ENCODE measurements at regions not wholly inside any gene's neighbourhood (a gene's known extent, or its start where the extent isn't known, plus 50 kb on each side); places are given as distances from the start of the nearest gene placed in this dataset.

GRCh38 chr12:82008251-82008650 lies 249.1 kb upstream of the PPFIA2 start:
- CTCF ChIA-PET: interaction anchor here (1.1 kb wide), 1 partner anchor 8 kb away, joined by 3 read pairs; no protein-coding TSS in a partner anchor
- no peak for DNase-seq (ENCODE audit: extremely low spot score)
- POLR2A ChIA-PET: no interaction called here
- no peak for TF ChIP-seq CTCF (IDR thresholded peaks at IDR 0.05; ENCODE audit: control extremely low read depth, extremely low read depth, low read depth, missing control alignments)

- no peak for DNase-seq (ENCODE audit: extremely low spot score)
- TF ChIP-seq CTCF (IDR thresholded peaks at IDR 0.05; ENCODE audit: control extremely low read depth, extremely low read depth, low read depth, missing control alignments): no peak
- POLR2A ChIA-PET: no interaction called here
- CTCF ChIA-PET: no interaction called here
Observed at GRCh38 chr12:81998761-81999378, 239.7 kb upstream of the PPFIA2 start.

- CTCF ChIA-PET: no interaction called here
- POLR2A ChIA-PET: no interaction called here
- TF ChIP-seq CTCF (IDR thresholded peaks at IDR 0.05; ENCODE audit: control extremely low read depth, extremely low read depth, low read depth, missing control alignments): no peak
- DNase-seq (ENCODE audit: extremely low spot score): no peak
Observed at GRCh38 chr12:81992461-81992860, 233.3 kb upstream of the PPFIA2 start.

- TF ChIP-seq CTCF (IDR thresholded peaks at IDR 0.05; ENCODE audit: control extremely low read depth, extremely low read depth, low read depth, missing control alignments): no peak
- DNase-seq (ENCODE audit: extremely low spot score): no peak
- CTCF ChIA-PET: no interaction called here
- POLR2A ChIA-PET: no interaction called here
Observed at GRCh38 chr12:81991868-81992267, 232.7 kb upstream of the PPFIA2 start.

DNA sequence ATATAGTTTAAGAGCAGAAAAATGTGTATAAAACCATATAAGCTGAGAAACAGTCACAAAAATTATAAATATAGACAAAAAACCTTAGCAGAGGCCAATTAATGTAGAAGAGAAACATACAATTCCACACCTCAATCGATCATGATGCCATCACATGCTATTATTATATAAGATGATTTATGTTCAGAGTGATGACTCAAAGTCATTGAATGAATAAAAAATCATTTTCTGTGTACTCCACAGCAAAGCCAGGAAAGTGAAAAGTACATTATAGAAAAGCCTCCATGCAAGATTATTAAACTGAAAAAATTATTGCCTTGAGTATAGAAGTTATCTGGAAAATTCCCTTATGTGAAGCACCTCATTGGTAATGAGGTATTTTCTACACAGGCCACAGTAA lies 229.2 kb upstream of the PPFIA2 start:
- CTCF ChIA-PET: no interaction called here
- POLR2A ChIA-PET: no interaction called here
- TF ChIP-seq CTCF (IDR thresholded peaks at IDR 0.05; ENCODE audit: control extremely low read depth, extremely low read depth, low read depth, missing control alignments): no peak
- no peak for DNase-seq (ENCODE audit: extremely low spot score)

DNA sequence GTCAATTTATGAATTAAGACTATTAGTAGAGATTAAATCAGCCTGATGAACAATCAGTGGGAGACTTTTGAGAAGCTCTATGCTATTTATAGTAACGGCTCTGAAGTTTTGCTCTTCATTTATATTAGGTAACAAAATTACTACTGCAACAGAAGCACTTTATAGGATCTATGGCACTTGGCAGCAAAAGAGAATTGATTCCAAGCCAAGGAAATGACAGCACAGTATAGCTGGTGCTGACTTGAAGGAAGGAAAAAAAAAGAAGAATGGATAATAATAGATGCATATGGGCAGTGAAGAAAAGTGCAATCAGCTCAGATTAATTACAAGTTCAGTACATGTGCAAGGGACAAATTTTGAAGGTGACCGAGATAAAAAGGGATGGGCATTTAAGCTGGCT lies 228.2 kb upstream of the PPFIA2 start:
- ChIA-PET CTCF (no interaction called here), POLR2A (no interaction called here)
- no peak for DNase-seq (ENCODE audit: extremely low spot score)
- no peak for TF ChIP-seq CTCF (IDR thresholded peaks at IDR 0.05; ENCODE audit: control extremely low read depth, extremely low read depth, low read depth, missing control alignments)

DNA sequence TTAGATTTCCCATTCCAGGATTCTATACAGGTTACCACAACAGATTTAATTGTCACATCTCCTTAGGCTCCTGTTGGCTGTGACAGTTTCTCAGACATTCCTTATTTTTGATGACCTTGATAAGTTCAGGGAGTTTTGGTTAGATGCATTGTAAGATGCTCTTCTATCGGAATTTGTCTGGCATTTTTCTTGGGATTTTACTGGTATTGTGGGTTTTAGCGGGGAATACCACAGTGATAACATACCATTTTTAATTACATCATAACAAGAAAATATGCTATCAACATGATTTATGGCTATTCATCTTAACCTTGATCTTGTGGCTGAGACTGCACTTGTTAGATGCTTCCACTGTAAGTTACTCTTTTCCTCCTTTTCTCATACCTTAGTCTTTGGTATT lies 217.5 kb upstream of the PPFIA2 start:
- no peak for DNase-seq (ENCODE audit: extremely low spot score)
- ChIA-PET POLR2A (no interaction called here), CTCF (no interaction called here)
- TF ChIP-seq CTCF (IDR thresholded peaks at IDR 0.05; ENCODE audit: control extremely low read depth, extremely low read depth, low read depth, missing control alignments): no peak
